Mucosa of rectum (tissue), 2 donors: ENCODE measurements at regions not wholly inside any gene's neighbourhood (a gene's known extent, or its start where the extent isn't known, plus 50 kb on each side); places are given as distances from the start of the nearest gene placed in this dataset.
"Not testable (repeated sequence)": the region's sequence is repeated elsewhere in the genome, so short reads cannot be mapped to it uniquely, and the experiment has no call there.

Experiments
- H3K27ac ChIP-seq, 2 donors: one replicate each; pipeline ENCODE4 v1.7.0; 2013; ENCODE audit warnings: inconsistent platforms in 2 of 2, low read depth in 2 of 2, low read length in 2 of 2
- H3K27me3 ChIP-seq, 2 donors: one replicate each; pipeline ENCODE4 v1.7.0; 2013; ENCODE audit warnings: low read length in 2 of 2; ENCODE audit not compliant: control insufficient read depth in 2 of 2, insufficient read depth in 2 of 2
- H3K36me3 ChIP-seq, 2 donors: one replicate each; pipeline ENCODE4 v1.7.0; 2013; ENCODE audit warnings: low read length in 2 of 2; ENCODE audit not compliant: control insufficient read depth in 2 of 2, insufficient read depth in 2 of 2
- H3K4me1 ChIP-seq, 2 donors: one replicate each; pipeline ENCODE4 v1.7.0; 2013; ENCODE audit warnings: low read length in 2 of 2, mild to moderate bottlenecking in 1 of 2; ENCODE audit not compliant: control insufficient read depth in 2 of 2, insufficient read depth in 2 of 2
- H3K4me3 ChIP-seq, 2 donors: one replicate each; pipeline ENCODE4 v1.7.0; 2013; ENCODE audit warnings: low read length in 2 of 2
- H3K9ac ChIP-seq, 2 donors: one replicate each; pipeline ENCODE4 v1.7.0; 2013; ENCODE audit warnings: low read length in 2 of 2, low read depth in 1 of 2, mild to moderate bottlenecking in 1 of 2
- H3K9me3 ChIP-seq, 2 donors: one replicate each; pipeline ENCODE4 v1.7.0; 2013; ENCODE audit warnings: low read length in 2 of 2; ENCODE audit not compliant: control insufficient read depth in 2 of 2
- donor health status: healthy.
- donor health status: Normal muscosa, but diverticular disease.

- no peak overlapping the region for H3K4me3 ChIP-seq
- H3K4me1 ChIP-seq: no peaks in the 10 kb centered on the region
- H3K27me3 ChIP-seq: no peaks in the 10 kb centered on the region
- H3K36me3 ChIP-seq: no peaks in the 10 kb centered on the region
- no peaks in the 10 kb centered on the region for H3K9me3 ChIP-seq
- no peak overlapping the region for H3K9ac ChIP-seq
- H3K27ac ChIP-seq: no peak overlapping the region
These were observed 859.1 kb upstream of the ACVR2A start for GRCh38 chr2:146985753-146986152.

GRCh38 chr2:146984014-146984413, 860.8 kb upstream of the ACVR2A start:
- Histone ChIP-seq H3K9me3 (no peaks in the 10 kb centered on the region), H3K9ac (no peak overlapping the region), H3K4me3 (no peak overlapping the region), H3K27me3 (no peaks in the 10 kb centered on the region), H3K27ac (no peak overlapping the region), H3K36me3 (no peaks in the 10 kb centered on the region), H3K4me1 (no peaks in the 10 kb centered on the region)

DNA sequence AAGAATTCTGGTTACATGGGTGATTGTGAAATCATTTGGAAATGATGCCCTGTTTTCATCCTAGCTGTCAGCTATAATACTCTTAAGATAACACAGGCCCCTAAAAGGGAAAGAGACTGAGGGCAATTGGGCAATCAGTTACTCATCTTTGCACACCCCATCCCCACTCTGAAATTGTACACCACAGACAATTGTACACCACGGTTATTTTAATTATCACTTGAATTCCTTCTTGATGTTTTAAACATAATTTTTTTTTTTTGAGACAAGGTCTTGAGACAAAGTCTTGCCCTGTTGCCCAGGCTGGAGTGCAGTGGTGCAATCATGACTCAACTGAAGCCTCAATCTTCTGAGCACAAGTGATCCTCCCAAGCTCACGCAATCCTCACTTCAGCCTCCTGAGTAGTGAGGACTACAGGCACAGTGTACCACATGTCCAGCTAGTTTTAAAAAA, 862.4 kb upstream of the ACVR2A start:
- no peak overlapping the region for H3K27ac ChIP-seq
- H3K4me1 ChIP-seq: no peaks in the 10 kb centered on the region
- H3K9ac ChIP-seq: no peak overlapping the region
- no peak overlapping the region for H3K4me3 ChIP-seq
- no peaks in the 10 kb centered on the region for H3K9me3 ChIP-seq
- H3K27me3 ChIP-seq: no peaks in the 10 kb centered on the region
- no peaks in the 10 kb centered on the region for H3K36me3 ChIP-seq

GRCh38 chr2:146981921-146982320, 862.9 kb upstream of the ACVR2A start:
- no peaks in the 10 kb centered on the region for H3K9me3 ChIP-seq
- no peaks in the 10 kb centered on the region for H3K4me1 ChIP-seq
- no peak overlapping the region for H3K27ac ChIP-seq

GRCh38 chr2:146979746-146980145, 865.1 kb upstream of the ACVR2A start:
- Histone ChIP-seq H3K9ac (no peak overlapping the region), H3K4me1 (no peaks in the 10 kb centered on the region), H3K27me3 (no peaks in the 10 kb centered on the region), H3K9me3 (no peaks in the 10 kb centered on the region), H3K27ac (no peak overlapping the region), H3K4me3 (no peak overlapping the region), H3K36me3 (no peaks in the 10 kb centered on the region)

More at GRCh38 chr2:146981921-146982320, 862.9 kb upstream of the ACVR2A start:
- Histone ChIP-seq H3K36me3 (no peaks in the 10 kb centered on the region), H3K27me3 (no peaks in the 10 kb centered on the region), H3K9ac (no peak overlapping the region), H3K4me3 (no peak overlapping the region)

GRCh38 chr2:146978577-146979555, 866.0 kb upstream of the ACVR2A start:
- Histone ChIP-seq H3K27ac (no peak overlapping the region), H3K27me3 (no peaks in the 10 kb centered on the region), H3K9ac (no peak overlapping the region), H3K9me3 (no peaks in the 10 kb centered on the region), H3K4me1 (no peaks in the 10 kb centered on the region), H3K4me3 (no peak overlapping the region), H3K36me3 (no peaks in the 10 kb centered on the region)

- not testable (repeated sequence) for H3K36me3 ChIP-seq, H3K9me3 ChIP-seq, H3K4me1 ChIP-seq, H3K27ac ChIP-seq, H3K27me3 ChIP-seq, H3K9ac ChIP-seq, H3K4me3 ChIP-seq
These were observed 873.8 kb upstream of the ACVR2A start for GRCh38 chr2:146970981-146971380.

DNA sequence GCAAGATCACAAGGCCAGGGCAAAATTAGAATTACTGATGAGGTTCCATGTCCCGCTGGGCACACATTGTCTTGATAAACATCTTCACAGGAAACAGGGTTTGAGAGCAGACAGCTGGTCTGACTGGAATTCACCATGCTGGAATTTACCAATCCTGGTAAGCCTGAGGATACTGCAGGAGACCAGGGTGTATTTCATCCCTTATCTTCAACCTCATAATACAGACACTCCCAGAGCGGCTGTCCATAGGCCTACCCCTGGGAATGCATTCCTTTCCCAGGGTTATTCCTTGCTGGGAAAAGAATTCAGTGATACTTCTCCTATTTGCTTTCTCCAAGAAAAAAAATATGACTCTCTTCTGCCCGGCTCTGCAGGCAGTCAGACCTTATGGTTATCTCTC, 875.1 kb upstream of the ACVR2A start:
- H3K4me1 ChIP-seq, H3K27me3 ChIP-seq, H3K9me3 ChIP-seq, H3K4me3 ChIP-seq, H3K36me3 ChIP-seq, H3K27ac ChIP-seq, H3K9ac ChIP-seq: not testable (repeated sequence)

GRCh38 chr2:146964494-146964893, 880.3 kb upstream of the ACVR2A start:
- no peak overlapping the region for H3K4me3 ChIP-seq
- no peaks in the 10 kb centered on the region for H3K9me3 ChIP-seq
- H3K36me3 ChIP-seq: no peaks in the 10 kb centered on the region
- no peaks in the 10 kb centered on the region for H3K27me3 ChIP-seq
- H3K9ac ChIP-seq: no peak overlapping the region
- no peak overlapping the region for H3K27ac ChIP-seq
- no peaks in the 10 kb centered on the region for H3K4me1 ChIP-seq

DNA sequence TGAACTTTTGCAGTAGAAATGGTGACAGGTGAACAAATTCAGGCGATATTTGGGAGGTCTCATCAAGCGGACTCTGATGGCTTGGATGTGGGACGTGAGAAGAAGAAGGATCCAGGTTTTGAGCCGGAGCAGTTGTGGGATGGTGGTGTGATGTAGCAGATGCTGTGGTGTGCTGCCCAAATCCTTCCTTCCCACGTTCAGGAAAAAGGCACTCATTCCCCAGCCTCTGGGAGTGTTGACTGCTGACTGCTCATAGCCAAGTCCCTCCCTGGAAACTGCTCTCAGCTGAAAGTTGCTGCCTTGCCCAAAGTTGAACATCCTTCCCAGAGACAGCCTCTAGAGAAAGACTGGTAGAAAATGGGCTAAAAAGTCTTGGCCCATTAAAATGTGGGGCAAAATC, 890.3 kb upstream of the ACVR2A start:
- Histone ChIP-seq H3K4me3 (no peak overlapping the region), H3K36me3 (no peaks in the 10 kb centered on the region), H3K4me1 (no peaks in the 10 kb centered on the region), H3K27me3 (no peaks in the 10 kb centered on the region), H3K9me3 (no peaks in the 10 kb centered on the region), H3K27ac (no peak overlapping the region), H3K9ac (no peak overlapping the region)
